Peyer's patch (tissue), 4 donors: ENCODE measurements at regions not wholly inside any gene's neighbourhood (a gene's known extent, or its start where the extent isn't known, plus 50 kb on each side); places are given as distances from the start of the nearest gene placed in this dataset.

Experiments
- CTCF ChIP-seq, 6 experiments: fragments of 450-650 bp in 4 of 6; fragments of 200-600 bp in 2 of 6; sonication (generic) in 1 of 6; IDR thresholded peaks; one replicate each; pipeline ENCODE4 v1.5.1; 2017 to 2019; ENCODE audit warnings: antibody characterized with exemption in 6 of 6, mild to moderate bottlenecking in 3 of 6, moderate library complexity in 1 of 6
- POLR2A ChIP-seq, 2 donors: fragments of 450-650 bp; IDR thresholded peaks; one replicate each; pipeline ENCODE4 v1.5.1; 2017; ENCODE audit warnings: antibody characterized with exemption in 2 of 2, mild to moderate bottlenecking in 2 of 2, moderate library complexity in 2 of 2

DNA sequence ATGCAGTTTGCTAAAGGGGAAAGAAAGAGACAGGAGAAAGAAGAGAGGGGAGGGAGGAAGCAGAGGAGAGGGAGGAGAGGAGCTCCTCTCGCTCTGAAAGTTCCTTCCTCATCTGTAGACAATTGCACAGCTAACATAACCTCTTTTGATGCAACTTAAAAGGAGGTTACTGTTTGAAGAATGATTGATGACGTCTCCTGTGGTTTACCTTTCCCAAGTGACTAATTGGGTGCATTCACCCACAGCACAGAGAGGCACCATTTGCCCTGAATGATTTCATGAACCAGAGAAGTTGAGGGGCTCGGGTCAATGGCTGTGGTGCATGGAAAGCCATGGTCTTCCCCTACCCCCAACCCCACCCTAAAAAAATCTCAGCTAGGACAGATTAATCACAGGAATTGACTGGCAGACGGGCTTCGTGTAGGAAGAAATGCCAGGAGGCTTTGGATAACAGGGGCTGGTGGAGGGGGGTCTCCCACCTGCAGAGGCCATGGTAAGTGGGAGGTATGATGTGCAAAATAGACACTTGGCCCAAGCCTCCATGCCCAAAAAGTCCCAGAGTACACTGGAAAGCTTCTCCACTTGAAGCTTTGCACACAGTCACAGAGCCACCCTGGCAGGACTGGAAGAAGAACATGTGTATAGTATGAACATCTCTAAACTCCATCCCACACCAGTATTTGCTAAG, 213.7 kb downstream of the ANKRD60 start:
- TF ChIP-seq CTCF (IDR thresholded peaks at IDR 0.05), result no peak
- no peak for TF ChIP-seq POLR2A (IDR thresholded peaks at IDR 0.05)
